Caco-2 (cell line): ENCODE measurements at regions not wholly inside any gene's neighbourhood (a gene's known extent, or its start where the extent isn't known, plus 50 kb on each side); places are given as distances from the start of the nearest gene placed in this dataset.

ENCODE experiments used
- BruUV-seq: library from RNA; stranded (reverse); fragments of 400-500 nt; replicated peaks from 2 replicates; lab custom pipeline; 2021; lab: Mats Ljungman, UMichigan
- CTCF ChIA-PET: fragments of 300-600 bp; sonication (Branson Sonifier 250); formaldehyde crosslinking; loops from one replicate; lab custom pipeline; 2022; ENCODE audit warnings: antibody characterized with exemption; lab: Charles Lee
- POLR2A ChIA-PET: fragments of 300-600 bp; sonication (Branson Sonifier 250); formaldehyde crosslinking; loops from one replicate; lab custom pipeline; 2022; ENCODE audit warnings: antibody characterized with exemption; lab: Charles Lee
- DNase-seq, 2 experiments: peaks; one replicate each; pipeline versions ENCODE4 v3.0.0 to v3.0.0-alpha.2; 2020 to 2022
- H3K27me3 ChIP-seq: replicated peaks from 2 replicates; pipeline ENCODE4 v1.6.0; 2011; ENCODE audit warnings: low read length; ENCODE audit not compliant: control insufficient read depth, insufficient read depth
- H3K36me3 ChIP-seq: 2 replicates; pipeline ENCODE4 v1.5.1; 2011; ENCODE audit warnings: low read length; ENCODE audit not compliant: control insufficient read depth, insufficient read depth
- H3K4me1 ChIP-seq: fragments of 250-450 bp; sonication (Bioruptor Pico); 2 replicates; pipeline ENCODE4 v1.5.1; 2020; ENCODE audit warnings: mild to moderate bottlenecking
- H3K4me3 ChIP-seq: 2 replicates; pipeline ENCODE4 v1.5.1; 2011; ENCODE audit warnings: low read depth, mild to moderate bottlenecking, control low read depth, low read length
- H3K9me3 ChIP-seq: fragments of 250-450 bp; sonication (Bioruptor Pico); 2 replicates; pipeline ENCODE4 v1.5.1; 2020; ENCODE audit warnings: mild to moderate bottlenecking, moderate library complexity
- H3K27ac Mint-ChIP-seq: one replicate; pipeline ENCODE4 v1.8.0; 2022; ENCODE audit warnings: mixed read lengths; ENCODE audit not compliant: unreplicated experiment
- H3K27me3 Mint-ChIP-seq: one replicate; pipeline ENCODE4 v1.8.0; 2022; ENCODE audit warnings: mixed read lengths; ENCODE audit not compliant: insufficient read depth, unreplicated experiment
- H3K36me3 Mint-ChIP-seq: one replicate; pipeline ENCODE4 v1.8.0; 2022; ENCODE audit warnings: mild to moderate bottlenecking, mixed read lengths; ENCODE audit not compliant: insufficient read depth, unreplicated experiment
- H3K4me1 Mint-ChIP-seq: one replicate; pipeline ENCODE4 v1.8.0; 2022; ENCODE audit warnings: low read depth, mixed read lengths; ENCODE audit not compliant: unreplicated experiment
- H3K4me3 Mint-ChIP-seq: one replicate; pipeline ENCODE4 v1.8.0; 2022; ENCODE audit warnings: mild to moderate bottlenecking, moderate library complexity, mixed read lengths; ENCODE audit not compliant: unreplicated experiment
- H3K9me3 Mint-ChIP-seq: one replicate; pipeline ENCODE4 v1.8.0; 2022; ENCODE audit warnings: mixed read lengths; ENCODE audit not compliant: unreplicated experiment
- intact Hi-C: fragments of 100-400 bp; cut with micrococcal nuclease; formaldehyde crosslinking; loops from one replicate; pipeline ENCODE4 v1.10.0; 2022; ENCODE audit not compliant: unreplicated experiment
- TF ChIP-seq, protein P1 (sequence below), 2 experiments: fragments of 200-600 bp in 1 of 2; IDR thresholded peaks; 1 replicate in 1 of 2; 2 replicates in 1 of 2; pipeline versions ENCODE4 v1.5.1 to v1.8.0; 2011 to 2022; ENCODE audit warnings: antibody characterized with exemption in 1 of 2, control low read depth in 1 of 2, inconsistent platforms in 1 of 2, low read depth in 1 of 2, low read length in 1 of 2, mild to moderate bottlenecking in 1 of 2, moderate library complexity in 1 of 2; ENCODE audit not compliant: insufficient read depth in 1 of 2, severe bottlenecking in 1 of 2, unreplicated experiment in 1 of 2

DNA sequence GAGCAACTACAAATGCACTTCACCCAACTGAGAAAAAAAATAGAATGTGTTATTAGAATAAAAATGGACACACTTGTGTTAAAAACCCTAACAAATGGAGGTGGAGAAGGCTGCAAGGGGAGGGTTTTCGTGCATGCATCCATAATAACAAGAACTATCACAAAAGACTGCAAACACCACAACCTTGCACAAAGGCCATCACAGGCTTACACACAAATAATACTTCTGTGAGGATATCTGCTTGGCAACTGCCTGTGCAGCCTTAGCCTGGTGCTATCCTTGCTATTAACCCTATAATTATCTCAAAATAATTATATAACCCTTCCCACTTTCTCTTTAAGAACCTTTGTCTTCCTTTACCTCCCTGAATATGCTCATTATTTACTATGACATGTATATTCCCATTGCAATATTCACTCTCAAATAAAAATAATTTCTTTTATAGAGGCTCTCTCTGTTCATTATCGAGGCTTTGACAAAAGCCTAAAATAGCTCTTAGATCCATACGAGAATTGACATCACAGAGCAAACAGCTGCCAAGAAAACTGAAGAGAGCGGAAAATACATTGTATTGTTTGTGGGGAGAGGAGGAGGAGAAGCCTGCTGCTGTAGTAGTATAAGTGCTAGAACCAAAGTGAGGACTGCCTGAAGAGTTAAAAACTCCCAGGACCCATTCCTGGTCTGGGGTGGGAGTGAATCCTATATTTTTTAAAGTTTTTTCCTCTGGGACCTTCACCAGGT is 1768.7 kb downstream of the BRINP3 start:
- no peaks in the 10 kb centered on the region for H3K4me1 Mint-ChIP-seq

DNA sequence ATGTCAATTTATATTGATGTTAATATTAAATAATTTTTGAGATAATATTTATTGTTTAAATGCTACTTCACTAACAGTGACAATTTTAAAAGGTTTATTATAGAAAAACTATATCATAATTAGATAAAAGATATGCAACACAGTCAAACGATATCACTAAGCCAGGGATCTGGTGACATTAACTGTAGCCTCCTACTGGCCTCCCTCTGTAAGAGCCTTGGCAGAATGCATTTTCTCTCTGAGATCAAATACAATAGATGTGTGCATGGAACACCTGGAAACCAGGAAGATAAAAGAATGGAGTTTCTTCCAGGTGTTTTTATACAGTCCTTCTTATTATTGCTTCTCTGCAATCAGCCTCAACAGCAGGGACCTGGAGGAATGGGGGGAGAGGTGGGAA is 1762.1 kb downstream of the BRINP3 start:
- BruUV-seq: no TSS peak
- Histone ChIP-seq H3K4me3 (no peak overlapping the region), H3K27me3 (no peaks in the 10 kb centered on the region), H3K9me3 (no peaks in the 10 kb centered on the region), H3K4me1 (no peaks in the 10 kb centered on the region), H3K36me3 (no peaks in the 10 kb centered on the region)
- POLR2A ChIA-PET: no interaction called here
- TF ChIP-seq, protein P1, sequence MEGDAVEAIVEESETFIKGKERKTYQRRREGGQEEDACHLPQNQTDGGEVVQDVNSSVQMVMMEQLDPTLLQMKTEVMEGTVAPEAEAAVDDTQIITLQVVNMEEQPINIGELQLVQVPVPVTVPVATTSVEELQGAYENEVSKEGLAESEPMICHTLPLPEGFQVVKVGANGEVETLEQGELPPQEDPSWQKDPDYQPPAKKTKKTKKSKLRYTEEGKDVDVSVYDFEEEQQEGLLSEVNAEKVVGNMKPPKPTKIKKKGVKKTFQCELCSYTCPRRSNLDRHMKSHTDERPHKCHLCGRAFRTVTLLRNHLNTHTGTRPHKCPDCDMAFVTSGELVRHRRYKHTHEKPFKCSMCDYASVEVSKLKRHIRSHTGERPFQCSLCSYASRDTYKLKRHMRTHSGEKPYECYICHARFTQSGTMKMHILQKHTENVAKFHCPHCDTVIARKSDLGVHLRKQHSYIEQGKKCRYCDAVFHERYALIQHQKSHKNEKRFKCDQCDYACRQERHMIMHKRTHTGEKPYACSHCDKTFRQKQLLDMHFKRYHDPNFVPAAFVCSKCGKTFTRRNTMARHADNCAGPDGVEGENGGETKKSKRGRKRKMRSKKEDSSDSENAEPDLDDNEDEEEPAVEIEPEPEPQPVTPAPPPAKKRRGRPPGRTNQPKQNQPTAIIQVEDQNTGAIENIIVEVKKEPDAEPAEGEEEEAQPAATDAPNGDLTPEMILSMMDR (IDR thresholded peaks at IDR 0.05; ENCODE audit: insufficient read depth in 1 of 2, low read depth in 1 of 2, low read length in 1 of 2, severe bottlenecking in 1 of 2, unreplicated experiment in 1 of 2): peak; percentile 31 to 36
- H3K4me3 Mint-ChIP-seq: no peak overlapping the region
- H3K9me3 Mint-ChIP-seq: no peaks in the 10 kb centered on the region
- DNase-seq: no peak
- no peaks in the 10 kb centered on the region for H3K27me3 Mint-ChIP-seq
- H3K36me3 Mint-ChIP-seq: no peaks in the 10 kb centered on the region
- H3K27ac Mint-ChIP-seq: no peak overlapping the region
- CTCF ChIA-PET: no interaction called here
- intact Hi-C loops: no loop called here
- H3K4me1 Mint-ChIP-seq: no peaks in the 10 kb centered on the region

More for the DNA sequence above, 1768.7 kb downstream of the BRINP3 start:
- ChIA-PET CTCF (no interaction called here), POLR2A (no interaction called here)
- TF ChIP-seq, protein P1 (IDR thresholded peaks at IDR 0.05; ENCODE audit: insufficient read depth in 1 of 2, low read depth in 1 of 2, low read length in 1 of 2, severe bottlenecking in 1 of 2, unreplicated experiment in 1 of 2): no peak
- no peaks in the 10 kb centered on the region for H3K9me3 ChIP-seq
- intact Hi-C loops: no loop called here
- H3K4me3 Mint-ChIP-seq: no peak overlapping the region
- no TSS peak for BruUV-seq
- no peaks in the 10 kb centered on the region for H3K36me3 Mint-ChIP-seq
- no peaks in the 10 kb centered on the region for H3K36me3 ChIP-seq
- no peak overlapping the region for H3K4me3 ChIP-seq
- H3K27me3 ChIP-seq: no peaks in the 10 kb centered on the region
- no peaks in the 10 kb centered on the region for H3K27me3 Mint-ChIP-seq
- H3K27ac Mint-ChIP-seq: no peak overlapping the region
- no peaks in the 10 kb centered on the region for H3K4me1 ChIP-seq
- no peaks in the 10 kb centered on the region for H3K9me3 Mint-ChIP-seq
- no peak for DNase-seq

DNA sequence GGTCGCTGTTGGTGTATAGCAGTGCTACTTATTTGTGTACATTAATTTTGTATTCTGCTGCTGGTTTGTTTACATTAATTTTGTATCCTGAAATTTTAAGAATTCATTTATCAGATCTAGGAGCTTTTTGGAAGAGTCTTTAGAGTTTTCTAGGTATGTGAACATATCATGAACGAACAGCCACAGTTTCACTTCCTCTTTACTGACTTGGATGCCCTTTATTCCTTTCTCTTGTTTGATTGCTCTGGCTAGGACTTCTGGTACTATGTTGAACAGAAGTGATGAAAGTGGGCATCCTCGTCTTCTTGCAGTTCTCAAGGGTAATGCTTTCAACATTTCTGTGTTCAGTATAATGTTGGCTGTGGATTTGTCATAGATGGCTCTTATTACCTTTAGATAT is 1757.9 kb downstream of the BRINP3 start:
- no peaks in the 10 kb centered on the region for H3K9me3 Mint-ChIP-seq
- Histone ChIP-seq H3K4me3 (no peak overlapping the region), H3K9me3 (no peaks in the 10 kb centered on the region), H3K4me1 (no peaks in the 10 kb centered on the region), H3K36me3 (no peaks in the 10 kb centered on the region), H3K27me3 (no peaks in the 10 kb centered on the region)
- no peaks in the 10 kb centered on the region for H3K36me3 Mint-ChIP-seq
- no peak overlapping the region for H3K27ac Mint-ChIP-seq
- no TSS peak for BruUV-seq
- H3K4me3 Mint-ChIP-seq: no peak overlapping the region
- POLR2A ChIA-PET: no interaction called here
- H3K27me3 Mint-ChIP-seq: no peaks in the 10 kb centered on the region
- CTCF ChIA-PET: no interaction called here
- TF ChIP-seq, protein P1 (IDR thresholded peaks at IDR 0.05; ENCODE audit: insufficient read depth in 1 of 2, low read depth in 1 of 2, low read length in 1 of 2, severe bottlenecking in 1 of 2, unreplicated experiment in 1 of 2): no peak
- DNase-seq: no peak
- H3K4me1 Mint-ChIP-seq: no peaks in the 10 kb centered on the region
- intact Hi-C loops: no loop called here
